Kidney (tissue), 13 donors: ENCODE measurements at regions not wholly inside any gene's neighbourhood (a gene's known extent, or its start where the extent isn't known, plus 50 kb on each side); places are given as distances from the start of the nearest gene placed in this dataset.
"Not testable (repeated sequence)": the region's sequence is repeated elsewhere in the genome, so short reads cannot be mapped to it uniquely, and the experiment has no call there.

ENCODE experiments used
- DNase-seq, 5 donors: peaks; one replicate each; pipeline ENCODE4 v3.0.0-alpha.2; 2013 to 2020
- FAIRE-seq: peaks from 2 replicates; lab custom pipeline; 2012; peaks lifted over from hg19 to GRCh38; lab: Jason Lieb, UNC
- H3K27ac ChIP-seq, 2 donors: one replicate each; pipeline ENCODE4 v1.7.0; 2013; ENCODE audit warnings: low read depth in 2 of 2, low read length in 2 of 2, inconsistent platforms in 1 of 2
- H3K27me3 ChIP-seq: one replicate; pipeline ENCODE4 v1.7.1; 2013; ENCODE audit warnings: low read length, inconsistent platforms; ENCODE audit not compliant: control insufficient read depth, insufficient read depth
- H3K36me3 ChIP-seq, 3 donors: one replicate each; pipeline versions ENCODE4 v1.7.0 to v1.7.1; 2013; ENCODE audit warnings: low read length in 3 of 3, control low read depth in 1 of 3, inconsistent platforms in 1 of 3; ENCODE audit not compliant: insufficient read depth in 3 of 3, control insufficient read depth in 2 of 3
- H3K4me1 ChIP-seq, 3 donors: one replicate each; pipeline versions ENCODE4 v1.7.0 to v1.7.1; 2013; ENCODE audit warnings: low read length in 3 of 3, inconsistent platforms in 1 of 3, low read depth in 1 of 3; ENCODE audit not compliant: control insufficient read depth in 2 of 3, insufficient read depth in 2 of 3
- H3K4me3 ChIP-seq, 3 donors: one replicate each; pipeline versions ENCODE4 v1.7.0 to v1.8.1; 2013; ENCODE audit warnings: low read length in 3 of 3, control low read depth in 1 of 3, inconsistent platforms in 1 of 3
- H3K9ac ChIP-seq, 3 donors: one replicate each; pipeline versions ENCODE4 v1.7.0 to v1.7.1; 2013; ENCODE audit warnings: low read length in 3 of 3, control low read depth in 1 of 3, inconsistent platforms in 1 of 3
- H3K9me3 ChIP-seq, 3 donors: one replicate each; pipeline versions ENCODE4 v1.7.0 to v1.7.1; 2013; ENCODE audit warnings: low read length in 3 of 3, control low read depth in 1 of 3, inconsistent platforms in 1 of 3; ENCODE audit not compliant: control insufficient read depth in 2 of 3, insufficient read depth in 1 of 3
- CTCF ChIP-seq: IDR thresholded peaks from 3 replicates; pipeline ENCODE4 v1.5.1; 2012; ENCODE audit warnings: mild to moderate bottlenecking, moderate library complexity, borderline replicate concordance; ENCODE audit not compliant: insufficient read depth; ENCODE audit errors: extremely low read depth
- intact Hi-C: fragments of 100-400 bp; cut with DNase I; formaldehyde crosslinking; loops from one replicate; pipeline ENCODE4 v1.11.1; 2022
- donor health status: control.
- donor health status: control.
- donor health status: control.
- donor health status: control.
- donor health status: control.
- donor health status: DM: yes; HTN: yes; CAD: no.
- donor health status: Normal renal cell carcinoma (clear cell type).

DNA sequence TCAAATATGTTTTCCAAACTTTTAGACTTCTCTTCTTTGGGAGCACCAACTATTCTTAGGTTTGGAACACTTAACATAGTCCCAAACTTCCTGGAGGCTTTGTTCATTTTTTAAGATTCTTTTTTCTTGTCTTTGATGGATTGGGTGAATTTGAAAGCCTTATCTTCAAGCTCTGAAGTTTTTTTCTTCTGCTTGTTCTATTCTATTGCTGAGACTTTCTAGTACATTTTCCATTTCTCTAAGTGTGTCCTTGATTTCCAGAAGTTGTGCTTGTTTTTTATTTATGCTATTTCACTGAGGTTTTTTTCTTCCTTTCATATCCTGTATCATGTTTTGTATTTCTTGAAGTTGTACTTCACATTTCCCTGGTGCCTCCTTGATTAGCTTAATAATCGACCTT lies 97.5 kb downstream of the PLSCR2 start:
- intact Hi-C loops, result no loop called here
- DNase-seq, result no peak

DNA sequence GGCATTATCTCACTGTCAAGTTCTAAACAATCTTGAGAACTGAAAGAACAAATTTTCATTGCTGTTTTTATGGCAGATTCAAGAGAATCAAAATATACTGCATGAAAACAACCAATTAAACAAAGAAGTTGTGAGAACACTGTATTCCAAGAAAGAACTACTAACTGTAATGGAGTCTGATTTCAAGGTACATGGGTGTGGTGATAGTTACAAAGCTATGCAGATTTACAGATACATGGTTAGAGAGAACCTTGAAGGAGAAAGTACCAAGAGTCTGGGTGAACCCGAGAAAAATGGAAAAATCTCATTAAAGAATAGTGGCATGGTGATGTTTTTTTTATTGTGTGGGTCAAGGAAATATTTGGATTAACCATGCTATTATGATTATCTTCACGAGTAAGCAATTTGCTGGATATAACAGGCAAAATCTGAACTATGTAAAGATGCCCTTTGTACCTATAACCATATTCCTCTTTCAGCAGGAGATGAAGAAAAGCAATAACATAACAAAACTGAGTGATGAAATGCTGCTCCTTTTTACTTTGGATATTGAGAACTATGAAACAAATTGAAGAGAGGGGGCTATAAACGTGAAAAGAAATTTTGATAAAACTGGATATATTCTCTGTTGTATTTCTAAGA lies 100.4 kb downstream of the PLSCR2 start:
- DNase-seq, result no peak
- no peaks in the 10 kb centered on the region for H3K4me1 ChIP-seq
- H3K27ac ChIP-seq, result no peak overlapping the region
- intact Hi-C loops, result no loop called here
- no peak for FAIRE-seq
- TF ChIP-seq CTCF, result no peak
- no peak overlapping the region for H3K4me3 ChIP-seq
- peaks cover 0 to 11% (median 0%) of the 10 kb centered on the region in 3 donors for H3K9me3 ChIP-seq
- no peaks in the 10 kb centered on the region for H3K27me3 ChIP-seq
- H3K36me3 ChIP-seq, result no peaks in the 10 kb centered on the region
- H3K9ac ChIP-seq, result no peak overlapping the region

More for the DNA sequence above, 97.5 kb downstream of the PLSCR2 start:
- no peaks in the 10 kb centered on the region for H3K36me3 ChIP-seq
- no peaks in the 10 kb centered on the region for H3K4me1 ChIP-seq
- H3K27me3 ChIP-seq, result no peaks in the 10 kb centered on the region
- H3K4me3 ChIP-seq, result no peak overlapping the region
- H3K9ac ChIP-seq, result no peak overlapping the region
- H3K27ac ChIP-seq, result no peak overlapping the region
- H3K9me3 ChIP-seq, result peaks cover 0 to 11% (median 0%) of the 10 kb centered on the region in 3 donors
- no peak for TF ChIP-seq CTCF
- FAIRE-seq, result no peak

DNA sequence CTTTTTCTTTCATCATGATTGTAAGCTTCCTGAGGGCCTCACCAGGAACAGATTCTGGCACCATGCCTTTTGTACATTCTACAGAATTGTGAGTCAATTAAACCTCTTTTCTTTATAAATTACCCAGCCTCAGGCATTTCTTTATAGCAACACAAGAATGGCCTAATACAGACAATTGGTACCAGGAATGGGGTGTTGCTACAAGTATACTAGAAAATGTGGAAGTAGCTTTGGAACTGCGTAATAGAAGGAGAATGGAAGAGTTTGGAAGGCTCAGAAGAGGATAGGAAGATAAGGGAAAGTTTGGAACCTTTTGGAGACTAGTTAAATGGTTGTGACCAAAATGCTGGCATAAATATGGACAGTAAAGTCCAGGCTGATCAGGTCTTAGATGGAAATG lies 108.9 kb upstream of the PLSCR4 start:
- FAIRE-seq (no peak), DNase-seq (no peak)
- Histone ChIP-seq H3K9me3 (peaks cover 0 to 11% (median 0%) of the 10 kb centered on the region in 3 donors), H3K27me3 (no peaks in the 10 kb centered on the region), H3K9ac (no peak overlapping the region), H3K36me3 (no peaks in the 10 kb centered on the region), H3K27ac (no peak overlapping the region), H3K4me3 (no peak overlapping the region), H3K4me1 (no peaks in the 10 kb centered on the region)
- intact Hi-C loops, result no loop called here
- no peak for TF ChIP-seq CTCF

- DNase-seq, H3K27me3 ChIP-seq, H3K9me3 ChIP-seq, intact Hi-C loops, H3K4me3 ChIP-seq, H3K4me1 ChIP-seq, FAIRE-seq, H3K36me3 ChIP-seq, H3K27ac ChIP-seq, H3K9ac ChIP-seq: not testable (repeated sequence)
Observed at GRCh38 chr3:146354421-146354820, 103.5 kb upstream of the PLSCR4 start.
